HG03039 (cell line): ENCODE measurements at regions not wholly inside any gene's neighbourhood (a gene's known extent, or its start where the extent isn't known, plus 50 kb on each side); places are given as distances from the start of the nearest gene placed in this dataset.
A peak's percentile ranks its signal among the peaks of the same experiment; 100 is the strongest.

ENCODE experiments used
- ATAC-seq: cut with Tn5 transposase; IDR thresholded peaks from one replicate; pipeline ENCODE4 v1.9.1; 2021; ENCODE audit warnings: mild to moderate bottlenecking, moderate library complexity; ENCODE audit not compliant: unreplicated experiment

GRCh38 chr12:85568395-85569103 is 267.7 kb downstream of the RASSF9 start:
- no peak for ATAC-seq

GRCh38 chr12:85569261-85569660 is 266.9 kb downstream of the RASSF9 start:
- ATAC-seq = no peak

- no peak for ATAC-seq
Observed at GRCh38 chr12:85572956-85573355, 263.3 kb downstream of the RASSF9 start.

GRCh38 chr12:85573635-85574214 is 262.5 kb downstream of the RASSF9 start:
- ATAC-seq = no peak

- ATAC-seq = no peak
Observed at GRCh38 chr12:85574291-85574690, 261.9 kb downstream of the RASSF9 start.

GRCh38 chr12:85575120-85576096 is 260.8 kb downstream of the RASSF9 start:
- ATAC-seq = peak; percentile 94

GRCh38 chr12:85580562-85581168 is 255.5 kb downstream of the RASSF9 start:
- no peak for ATAC-seq

- ATAC-seq = no peak
Observed at GRCh38 chr12:85587158-85587557, 249.1 kb downstream of the RASSF9 start.

GRCh38 chr12:85588221-85588620 is 248.0 kb downstream of the RASSF9 start:
- ATAC-seq = no peak

GRCh38 chr12:85600841-85601240 is 235.4 kb downstream of the RASSF9 start:
- ATAC-seq = no peak

- no peak for ATAC-seq
Observed at GRCh38 chr12:85603556-85603955, 232.7 kb downstream of the RASSF9 start.

GRCh38 chr12:85606455-85606854 is 229.8 kb downstream of the RASSF9 start:
- ATAC-seq = no peak

GRCh38 chr12:85609778-85610177 is 226.4 kb downstream of the RASSF9 start:
- ATAC-seq = no peak

GRCh38 chr12:85610194-85610593 is 226.0 kb downstream of the RASSF9 start:
- ATAC-seq = no peak

- ATAC-seq = no peak
Observed at GRCh38 chr12:85616201-85616600, 220.0 kb downstream of the RASSF9 start.

- ATAC-seq = no peak
Observed at GRCh38 chr12:85617307-85618091, 218.7 kb downstream of the RASSF9 start.

- no peak for ATAC-seq
Observed at GRCh38 chr12:85621041-85621440, 215.2 kb downstream of the RASSF9 start.

- ATAC-seq = no peak
Observed at GRCh38 chr12:85623763-85624162, 212.4 kb downstream of the RASSF9 start.

GRCh38 chr12:85625467-85625866 is 210.7 kb downstream of the RASSF9 start:
- ATAC-seq = no peak

- ATAC-seq = no peak
Observed at GRCh38 chr12:85626001-85626783, 210.0 kb downstream of the RASSF9 start.
